ENCODE measurements at regions not wholly inside any gene's neighbourhood (a gene's known extent, or its start where the extent isn't known, plus 50 kb on each side); places are given as distances from the start of the nearest gene placed in this dataset.

GRCh38 chr2:19540739-19541525 is 182.5 kb upstream of the OSR1 start:
- TF ChIP-seq CTCF (conservative IDR thresholded peaks at IDR 0.05; ENCODE audit: low read depth, low read length) = no peak
- no peak for TF ChIP-seq EZH2 (IDR thresholded peaks at IDR 0.05; ENCODE audit: low read length, unreplicated experiment)
- no peak for TF ChIP-seq EZH2phosphoT487 (IDR thresholded peaks at IDR 0.05; ENCODE audit: borderline replicate concordance, low read length)

Data from PC-3 (cell line).